SK-N-SH treated with all-trans-retinoic acid at 6 μM for 48 hours (cell line): ENCODE measurements at regions not wholly inside any gene's neighbourhood (a gene's known extent, or its start where the extent isn't known, plus 50 kb on each side); places are given as distances from the start of the nearest gene placed in this dataset.

Experiments used
- ARNTL ChIP-seq: fragments of 450-650 bp; formaldehyde crosslinking; IDR thresholded peaks from 2 replicates; pipeline ENCODE4 v1.5.0; 2020; ENCODE audit warnings: low read depth, mild to moderate bottlenecking, moderate library complexity, borderline replicate concordance
- BACH2 ChIP-seq: fragments of 250-450 bp; sonication (Bioruptor Pico); IDR thresholded peaks from 2 replicates; pipeline ENCODE4 v1.9.0; 2021; ENCODE audit warnings: mild to moderate bottlenecking, borderline replicate concordance
- CSDC2 ChIP-seq: fragments of 250-450 bp; sonication (Bioruptor Pico); IDR thresholded peaks from 2 replicates; pipeline ENCODE4 v1.5.0; 2020; ENCODE audit warnings: mild to moderate bottlenecking, moderate library complexity
- ISL1 ChIP-seq: fragments of 250-450 bp; sonication (Bioruptor Pico); IDR thresholded peaks from 2 replicates; pipeline ENCODE4 v2.1.2; 2022; ENCODE audit warnings: mild to moderate bottlenecking, moderate library complexity
- OSR1 ChIP-seq: fragments of 250-450 bp; sonication (Bioruptor Pico); IDR thresholded peaks from 2 replicates; pipeline ENCODE4 v1.8.0; 2022; ENCODE audit warnings: moderate library complexity, mild to moderate bottlenecking, inconsistent platforms
- PATZ1 ChIP-seq: fragments of 250-450 bp; sonication (Bioruptor Pico); IDR thresholded peaks from 2 replicates; pipeline ENCODE4 v1.8.0; 2020; ENCODE audit warnings: mild to moderate bottlenecking, moderate library complexity, borderline replicate concordance
- POU6F1 ChIP-seq: fragments of 250-450 bp; sonication (Bioruptor Pico); IDR thresholded peaks from 2 replicates; pipeline ENCODE4 v1.8.0; 2021; ENCODE audit warnings: low read depth, mild to moderate bottlenecking, moderate library complexity, borderline replicate concordance
- SNAI2 ChIP-seq: fragments of 250-450 bp; sonication (Bioruptor Pico); IDR thresholded peaks from 2 replicates; pipeline ENCODE4 v1.5.0; 2020; ENCODE audit warnings: mild to moderate bottlenecking, moderate library complexity
- ZC3H10 ChIP-seq: fragments of 250-450 bp; sonication (Bioruptor Pico); IDR thresholded peaks from 2 replicates; pipeline ENCODE4 v1.5.1; 2021; ENCODE audit warnings: mild to moderate bottlenecking, moderate library complexity
- ZFP30 ChIP-seq: fragments of 450-650 bp; formaldehyde crosslinking; IDR thresholded peaks from 2 replicates; pipeline ENCODE4 v1.5.0; 2022; ENCODE audit warnings: mild to moderate bottlenecking, moderate library complexity
- ZNF70 ChIP-seq: fragments of 450-650 bp; formaldehyde crosslinking; IDR thresholded peaks from 2 replicates; pipeline ENCODE4 v1.5.0; 2020; ENCODE audit warnings: mild to moderate bottlenecking, moderate library complexity
- TF ChIP-seq, protein P1 (sequence below): fragments of 250-450 bp; sonication (Bioruptor Pico); IDR thresholded peaks from 2 replicates; pipeline ENCODE4 v1.5.1; 2020; ENCODE audit warnings: low read depth, mild to moderate bottlenecking, moderate library complexity
- TF ChIP-seq, protein P2 (sequence below): fragments of 250-450 bp; sonication (Bioruptor Pico); IDR thresholded peaks from 2 replicates; pipeline ENCODE4 v1.5.1; 2021; ENCODE audit warnings: mild to moderate bottlenecking, moderate library complexity
- TF ChIP-seq, protein P3 (sequence below): fragments of 250-450 bp; sonication (Bioruptor Pico); IDR thresholded peaks from 2 replicates; pipeline ENCODE4 v1.5.0; 2020; ENCODE audit warnings: mild to moderate bottlenecking, moderate library complexity

GRCh38 chr2:156219491-156220100 lies 112.9 kb downstream of the NR4A2 start:
- TF ChIP-seq PATZ1 (CRISPR knock-in tag) (no peak), ZFP30 (CRISPR knock-in tag) (no peak), CSDC2 (no peak), ARNTL (CRISPR knock-in tag) (no peak), ISL1 (CRISPR knock-in tag) (no peak), SNAI2 (CRISPR knock-in tag) (no peak), ZNF70 (no peak), OSR1 (CRISPR knock-in tag) (no peak), POU6F1 (CRISPR knock-in tag) (no peak), BACH2 (CRISPR knock-in tag) (no peak), ZC3H10 (CRISPR knock-in tag) (no peak)
- TF ChIP-seq, protein P1, sequence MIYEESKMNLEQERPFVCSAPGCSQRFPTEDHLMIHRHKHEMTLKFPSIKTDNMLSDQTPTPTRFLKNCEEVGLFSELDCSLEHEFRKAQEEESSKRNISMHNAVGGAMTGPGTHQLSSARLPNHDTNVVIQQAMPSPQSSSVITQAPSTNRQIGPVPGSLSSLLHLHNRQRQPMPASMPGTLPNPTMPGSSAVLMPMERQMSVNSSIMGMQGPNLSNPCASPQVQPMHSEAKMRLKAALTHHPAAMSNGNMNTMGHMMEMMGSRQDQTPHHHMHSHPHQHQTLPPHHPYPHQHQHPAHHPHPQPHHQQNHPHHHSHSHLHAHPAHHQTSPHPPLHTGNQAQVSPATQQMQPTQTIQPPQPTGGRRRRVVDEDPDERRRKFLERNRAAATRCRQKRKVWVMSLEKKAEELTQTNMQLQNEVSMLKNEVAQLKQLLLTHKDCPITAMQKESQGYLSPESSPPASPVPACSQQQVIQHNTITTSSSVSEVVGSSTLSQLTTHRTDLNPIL (CRISPR knock-in tag), result no peak
- TF ChIP-seq, protein P2, sequence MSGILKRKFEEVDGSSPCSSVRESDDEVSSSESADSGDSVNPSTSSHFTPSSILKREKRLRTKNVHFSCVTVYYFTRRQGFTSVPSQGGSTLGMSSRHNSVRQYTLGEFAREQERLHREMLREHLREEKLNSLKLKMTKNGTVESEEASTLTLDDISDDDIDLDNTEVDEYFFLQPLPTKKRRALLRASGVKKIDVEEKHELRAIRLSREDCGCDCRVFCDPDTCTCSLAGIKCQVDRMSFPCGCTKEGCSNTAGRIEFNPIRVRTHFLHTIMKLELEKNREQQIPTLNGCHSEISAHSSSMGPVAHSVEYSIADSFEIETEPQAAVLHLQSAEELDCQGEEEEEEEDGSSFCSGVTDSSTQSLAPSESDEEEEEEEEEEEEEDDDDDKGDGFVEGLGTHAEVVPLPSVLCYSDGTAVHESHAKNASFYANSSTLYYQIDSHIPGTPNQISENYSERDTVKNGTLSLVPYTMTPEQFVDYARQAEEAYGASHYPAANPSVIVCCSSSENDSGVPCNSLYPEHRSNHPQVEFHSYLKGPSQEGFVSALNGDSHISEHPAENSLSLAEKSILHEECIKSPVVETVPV (CRISPR knock-in tag), result no peak
- TF ChIP-seq, protein P3, sequence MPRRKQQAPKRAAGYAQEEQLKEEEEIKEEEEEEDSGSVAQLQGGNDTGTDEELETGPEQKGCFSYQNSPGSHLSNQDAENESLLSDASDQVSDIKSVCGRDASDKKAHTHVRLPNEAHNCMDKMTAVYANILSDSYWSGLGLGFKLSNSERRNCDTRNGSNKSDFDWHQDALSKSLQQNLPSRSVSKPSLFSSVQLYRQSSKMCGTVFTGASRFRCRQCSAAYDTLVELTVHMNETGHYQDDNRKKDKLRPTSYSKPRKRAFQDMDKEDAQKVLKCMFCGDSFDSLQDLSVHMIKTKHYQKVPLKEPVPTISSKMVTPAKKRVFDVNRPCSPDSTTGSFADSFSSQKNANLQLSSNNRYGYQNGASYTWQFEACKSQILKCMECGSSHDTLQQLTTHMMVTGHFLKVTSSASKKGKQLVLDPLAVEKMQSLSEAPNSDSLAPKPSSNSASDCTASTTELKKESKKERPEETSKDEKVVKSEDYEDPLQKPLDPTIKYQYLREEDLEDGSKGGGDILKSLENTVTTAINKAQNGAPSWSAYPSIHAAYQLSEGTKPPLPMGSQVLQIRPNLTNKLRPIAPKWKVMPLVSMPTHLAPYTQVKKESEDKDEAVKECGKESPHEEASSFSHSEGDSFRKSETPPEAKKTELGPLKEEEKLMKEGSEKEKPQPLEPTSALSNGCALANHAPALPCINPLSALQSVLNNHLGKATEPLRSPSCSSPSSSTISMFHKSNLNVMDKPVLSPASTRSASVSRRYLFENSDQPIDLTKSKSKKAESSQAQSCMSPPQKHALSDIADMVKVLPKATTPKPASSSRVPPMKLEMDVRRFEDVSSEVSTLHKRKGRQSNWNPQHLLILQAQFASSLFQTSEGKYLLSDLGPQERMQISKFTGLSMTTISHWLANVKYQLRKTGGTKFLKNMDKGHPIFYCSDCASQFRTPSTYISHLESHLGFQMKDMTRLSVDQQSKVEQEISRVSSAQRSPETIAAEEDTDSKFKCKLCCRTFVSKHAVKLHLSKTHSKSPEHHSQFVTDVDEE (CRISPR knock-in tag), result no peak
